GM06990 (cell line): ENCODE measurements at regions not wholly inside any gene's neighbourhood (a gene's known extent, or its start where the extent isn't known, plus 50 kb on each side); places are given as distances from the start of the nearest gene placed in this dataset.

Experiments used
- DNase-seq: peaks from one replicate; pipeline ENCODE4 v3.0.0-alpha.2; 2011; ENCODE audit not compliant: insufficient read length; ENCODE audit errors: extremely low read depth
- H3K27me3 ChIP-seq: replicated peaks from 2 replicates; pipeline ENCODE4 v1.6.0; 2011; ENCODE audit warnings: low read length; ENCODE audit not compliant: control insufficient read depth, insufficient read depth
- H3K36me3 ChIP-seq: 2 replicates; pipeline ENCODE4 v1.5.1; 2011; ENCODE audit warnings: low read length; ENCODE audit not compliant: control insufficient read depth, insufficient read depth
- H3K4me3 ChIP-seq: replicated peaks from 2 replicates; pipeline ENCODE4 v1.5.1; 2011; ENCODE audit warnings: low read depth, mild to moderate bottlenecking, control low read depth, low read length
- TF ChIP-seq, protein P1 (sequence below): IDR thresholded peaks from 2 replicates; pipeline ENCODE4 v1.5.1; 2011; ENCODE audit warnings: low read length, control low read depth, mild to moderate bottlenecking, inconsistent platforms; ENCODE audit not compliant: insufficient read depth, poor library complexity, severe bottlenecking

DNA sequence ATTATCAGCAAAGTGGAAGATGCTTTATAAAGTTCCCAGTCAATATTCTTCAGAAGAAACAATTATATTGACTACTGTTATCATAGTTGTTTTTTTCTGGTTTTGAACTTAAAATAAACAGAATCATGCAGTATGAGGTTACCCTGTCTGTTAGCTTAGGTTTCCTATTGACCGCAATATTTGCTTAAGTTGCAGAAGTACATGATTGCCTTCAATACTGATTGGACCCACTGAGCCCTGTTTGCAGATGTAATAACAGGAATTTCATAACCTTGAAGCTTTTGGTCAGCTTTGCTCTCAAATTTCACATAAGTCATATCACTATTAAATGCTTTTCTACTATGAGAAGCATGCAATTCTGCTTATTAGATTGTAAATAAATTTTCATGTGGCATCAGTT lies 229.1 kb upstream of the FSTL5 start:
- no peak overlapping the region for H3K4me3 ChIP-seq
- H3K36me3 ChIP-seq: no peaks in the 10 kb centered on the region
- H3K27me3 ChIP-seq: no peaks in the 10 kb centered on the region
- TF ChIP-seq, protein P1, sequence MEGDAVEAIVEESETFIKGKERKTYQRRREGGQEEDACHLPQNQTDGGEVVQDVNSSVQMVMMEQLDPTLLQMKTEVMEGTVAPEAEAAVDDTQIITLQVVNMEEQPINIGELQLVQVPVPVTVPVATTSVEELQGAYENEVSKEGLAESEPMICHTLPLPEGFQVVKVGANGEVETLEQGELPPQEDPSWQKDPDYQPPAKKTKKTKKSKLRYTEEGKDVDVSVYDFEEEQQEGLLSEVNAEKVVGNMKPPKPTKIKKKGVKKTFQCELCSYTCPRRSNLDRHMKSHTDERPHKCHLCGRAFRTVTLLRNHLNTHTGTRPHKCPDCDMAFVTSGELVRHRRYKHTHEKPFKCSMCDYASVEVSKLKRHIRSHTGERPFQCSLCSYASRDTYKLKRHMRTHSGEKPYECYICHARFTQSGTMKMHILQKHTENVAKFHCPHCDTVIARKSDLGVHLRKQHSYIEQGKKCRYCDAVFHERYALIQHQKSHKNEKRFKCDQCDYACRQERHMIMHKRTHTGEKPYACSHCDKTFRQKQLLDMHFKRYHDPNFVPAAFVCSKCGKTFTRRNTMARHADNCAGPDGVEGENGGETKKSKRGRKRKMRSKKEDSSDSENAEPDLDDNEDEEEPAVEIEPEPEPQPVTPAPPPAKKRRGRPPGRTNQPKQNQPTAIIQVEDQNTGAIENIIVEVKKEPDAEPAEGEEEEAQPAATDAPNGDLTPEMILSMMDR: no peak
- no peak for DNase-seq

DNA sequence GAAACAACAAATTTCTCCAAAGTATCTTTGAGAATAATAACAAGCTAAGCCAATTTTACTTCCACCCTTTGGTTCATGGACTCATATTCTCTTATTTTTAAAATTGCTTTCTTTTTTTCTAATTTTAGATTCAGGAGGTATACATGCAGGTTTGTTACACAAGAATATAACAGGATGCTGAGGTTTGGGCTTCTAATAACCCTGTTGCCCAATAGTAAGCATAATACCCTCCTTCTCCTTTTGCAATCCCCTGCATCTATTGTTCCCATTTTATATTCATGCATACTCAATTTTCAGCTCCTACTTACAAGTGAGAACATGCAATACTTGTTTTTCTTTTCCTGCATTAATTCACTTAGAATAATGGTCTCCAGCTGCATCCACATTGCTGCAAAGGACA lies 202.3 kb upstream of the FSTL5 start:
- H3K4me3 ChIP-seq: no peak overlapping the region
- TF ChIP-seq, protein P1: no peak

DNA sequence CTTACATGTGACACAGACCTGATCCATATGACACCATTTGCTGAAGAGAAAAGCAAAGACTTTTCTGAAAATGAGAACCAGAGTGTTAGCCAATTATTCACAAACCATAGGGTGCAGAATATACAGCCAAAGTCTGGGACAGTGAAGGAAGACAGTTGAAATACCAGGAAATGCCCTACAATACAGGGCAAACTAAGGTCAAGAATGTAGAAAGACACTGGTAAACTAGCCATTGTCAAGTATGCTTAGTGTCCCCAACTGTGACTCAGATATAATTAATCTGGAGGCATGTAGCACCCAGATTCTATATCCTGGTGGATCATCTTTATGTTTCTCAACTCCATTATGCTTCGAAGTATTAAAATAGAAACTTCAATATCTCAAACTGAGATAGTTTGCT lies 200.9 kb upstream of the FSTL5 start:
- TF ChIP-seq, protein P1: no peak
- no peaks in the 10 kb centered on the region for H3K27me3 ChIP-seq
- H3K4me3 ChIP-seq: no peak overlapping the region
- no peaks in the 10 kb centered on the region for H3K36me3 ChIP-seq
- DNase-seq: no peak

More for the DNA sequence above, 202.3 kb upstream of the FSTL5 start:
- no peaks in the 10 kb centered on the region for H3K36me3 ChIP-seq
- DNase-seq: no peak
- no peaks in the 10 kb centered on the region for H3K27me3 ChIP-seq

DNA sequence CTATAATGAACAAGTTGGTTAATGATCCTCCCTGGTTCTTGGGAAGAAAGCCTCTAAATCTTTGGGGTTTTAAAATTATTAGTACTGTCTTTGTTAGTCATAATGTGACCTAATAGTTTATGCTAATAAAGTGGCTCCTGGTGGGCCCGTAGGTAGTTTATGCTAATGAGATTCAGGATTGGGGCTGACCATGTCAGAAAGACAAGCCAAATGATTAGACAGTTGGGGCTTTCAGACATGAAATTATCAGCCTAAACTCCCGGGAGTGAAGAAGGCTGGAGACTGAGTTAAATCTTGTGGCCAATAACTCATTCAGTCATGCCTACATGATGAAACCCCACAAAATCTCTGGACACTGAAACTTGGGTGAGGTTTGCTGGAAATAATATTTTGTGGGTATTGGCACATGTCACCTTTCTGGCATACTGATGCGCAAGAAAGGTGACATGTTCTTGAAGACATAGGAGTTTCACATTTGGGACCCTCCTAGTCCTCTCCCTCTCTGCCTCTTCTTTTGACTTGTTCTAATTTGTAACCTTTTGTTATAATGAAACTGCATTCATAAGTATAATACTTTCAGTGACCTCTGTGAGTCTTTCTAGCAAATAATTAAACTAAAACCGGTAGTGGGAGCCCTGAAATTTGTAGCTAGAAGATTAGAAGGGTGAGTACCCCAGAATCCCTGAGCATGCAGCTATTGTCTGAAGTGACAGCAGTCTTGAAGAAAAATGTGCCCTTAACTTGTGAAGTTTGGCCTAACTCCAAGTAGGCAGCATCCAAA lies 196.8 kb upstream of the FSTL5 start:
- H3K27me3 ChIP-seq: no peaks in the 10 kb centered on the region; the same call in 1 of the 2 replicates
- H3K4me3 ChIP-seq: no peak overlapping the region
- no peak for DNase-seq
- H3K36me3 ChIP-seq: no peaks in the 10 kb centered on the region
- TF ChIP-seq, protein P1: no peak

DNA sequence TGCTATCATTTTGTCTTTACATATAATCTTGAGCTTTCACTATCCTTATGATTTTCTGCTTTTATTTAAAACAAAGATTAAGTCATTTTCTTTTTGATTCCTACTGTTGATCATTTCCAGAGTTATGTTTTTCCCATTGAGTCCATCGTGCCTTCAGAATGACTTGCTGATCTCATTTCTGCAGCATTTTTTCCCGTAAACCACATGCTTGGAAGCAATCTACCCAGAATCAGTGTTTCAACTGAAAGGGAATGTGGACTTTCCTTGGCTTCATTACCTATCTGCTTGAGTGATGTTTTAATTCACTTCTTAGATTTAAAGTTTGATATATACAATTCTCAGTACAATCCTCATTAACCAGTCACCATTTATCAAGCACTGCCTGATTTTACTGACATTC lies 192.4 kb upstream of the FSTL5 start:
- no peak for DNase-seq
- Histone ChIP-seq H3K27me3 (no peaks in the 10 kb centered on the region; the same call in 1 of the 2 replicates), H3K4me3 (no peak overlapping the region), H3K36me3 (no peaks in the 10 kb centered on the region)
- TF ChIP-seq, protein P1: no peak
